ENCODE measurements at regions not wholly inside any gene's neighbourhood (a gene's known extent, or its start where the extent isn't known, plus 50 kb on each side); places are given as distances from the start of the nearest gene placed in this dataset.

GRCh38 chr3:69607466-69608305, 131.6 kb upstream of the MITF start:
- H3K4me1 ChIP-seq (ENCODE audit: control insufficient read depth in 1 of 2, insufficient read depth in 2 of 2, low read length in 2 of 2): no peaks in the 10 kb centered on the region
- no peaks in the 10 kb centered on the region for H3K27me3 ChIP-seq (ENCODE audit: control insufficient read depth in 1 of 2, insufficient read depth in 2 of 2, low read length in 2 of 2)
- no peaks in the 10 kb centered on the region for H3K36me3 ChIP-seq (ENCODE audit: control insufficient read depth in 1 of 2, insufficient read depth in 2 of 2, low read length in 2 of 2)
- no peaks in the 10 kb centered on the region for H3K9me3 ChIP-seq (ENCODE audit: control insufficient read depth in 1 of 2, low read length in 2 of 2)
- no peak overlapping the region for H3K4me3 ChIP-seq (ENCODE audit: low read depth in 1 of 2, low read length in 2 of 2)
- H3K27ac ChIP-seq (ENCODE audit: low read depth, low read length): no peak overlapping the region
- no peak overlapping the region for H3K9ac ChIP-seq (ENCODE audit: low read depth in 1 of 2, low read length in 2 of 2)

DNA sequence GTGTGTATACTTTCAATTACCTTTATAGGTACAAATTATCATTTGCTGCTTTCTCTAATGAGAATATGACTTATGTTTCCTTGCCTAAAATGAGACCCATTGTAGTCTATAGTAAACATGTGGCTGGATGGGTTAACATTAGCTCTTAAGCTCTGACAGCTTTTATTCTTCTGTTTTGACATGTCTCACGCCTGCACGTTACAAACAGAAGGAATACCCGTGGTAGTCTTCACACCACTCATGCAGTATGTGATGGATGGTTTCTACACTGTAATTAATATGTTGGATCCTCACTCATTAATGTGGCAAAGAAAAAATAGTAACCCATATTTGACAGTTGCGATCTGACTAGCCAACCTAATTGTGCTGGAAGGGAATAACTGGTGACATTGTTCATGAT, 133.4 kb upstream of the MITF start:
- Histone ChIP-seq H3K9ac (ENCODE audit: low read depth in 1 of 2, low read length in 2 of 2) (no peak overlapping the region), H3K27me3 (ENCODE audit: control insufficient read depth in 1 of 2, insufficient read depth in 2 of 2, low read length in 2 of 2) (no peaks in the 10 kb centered on the region), H3K4me3 (ENCODE audit: low read depth in 1 of 2, low read length in 2 of 2) (no peak overlapping the region), H3K27ac (ENCODE audit: low read depth, low read length) (no peak overlapping the region), H3K36me3 (ENCODE audit: control insufficient read depth in 1 of 2, insufficient read depth in 2 of 2, low read length in 2 of 2) (no peaks in the 10 kb centered on the region), H3K9me3 (ENCODE audit: control insufficient read depth in 1 of 2, low read length in 2 of 2) (no peaks in the 10 kb centered on the region), H3K4me1 (ENCODE audit: control insufficient read depth in 1 of 2, insufficient read depth in 2 of 2, low read length in 2 of 2) (no peaks in the 10 kb centered on the region)

DNA sequence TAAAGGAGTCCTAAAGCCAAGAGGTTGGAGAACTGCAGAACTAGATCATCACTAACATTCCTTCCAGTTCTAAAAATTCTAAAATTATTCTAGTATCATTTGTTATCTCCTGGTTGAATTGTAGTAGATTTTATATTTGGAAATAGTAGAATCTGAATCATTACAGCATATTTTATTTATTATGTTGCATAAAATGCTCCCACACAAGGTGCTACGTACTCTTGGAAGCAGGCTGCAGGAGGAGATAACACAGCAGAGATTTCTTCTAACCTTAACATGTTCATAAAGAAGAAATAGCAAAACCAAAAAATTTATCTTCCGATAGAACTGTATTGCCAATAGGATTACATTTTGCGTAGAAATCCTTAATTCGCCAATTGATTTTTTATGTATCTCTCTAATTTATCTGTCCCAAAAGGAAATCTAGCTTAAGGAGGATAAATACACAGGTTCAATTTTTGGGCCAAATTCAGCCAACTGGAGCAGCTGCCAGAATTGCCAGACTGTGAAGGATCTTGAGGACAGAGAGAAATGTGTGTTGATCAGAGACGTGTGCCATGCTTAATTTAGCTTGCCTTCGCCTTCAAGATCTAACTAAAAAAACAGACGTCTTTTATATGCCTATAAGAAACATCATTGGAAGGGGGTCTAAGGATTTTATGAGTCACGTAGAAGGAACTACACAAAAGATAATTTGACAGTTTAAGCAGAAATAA, 134.4 kb upstream of the MITF start:
- no peak overlapping the region for H3K27ac ChIP-seq (ENCODE audit: low read depth, low read length)

DNA sequence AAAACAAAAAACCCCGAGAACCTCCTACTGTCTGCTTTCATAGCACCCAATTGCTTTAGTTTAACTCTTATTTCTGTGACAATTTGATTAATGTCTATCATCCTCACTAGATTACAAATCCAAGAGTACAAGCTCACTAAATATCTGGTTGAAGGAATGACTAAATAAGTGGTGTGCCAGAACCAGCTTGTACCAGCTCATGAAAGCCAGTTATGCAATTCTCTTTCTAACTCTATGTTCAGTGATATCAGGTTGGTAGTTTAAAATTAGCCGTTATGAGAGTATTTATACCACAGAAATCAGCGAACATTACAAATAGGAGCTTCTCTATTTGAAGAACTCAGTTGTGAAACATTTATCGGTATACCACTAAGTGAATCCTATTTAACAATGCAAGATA, 137.2 kb upstream of the MITF start:
- H3K4me1 ChIP-seq (ENCODE audit: control insufficient read depth in 1 of 2, insufficient read depth in 2 of 2, low read length in 2 of 2): no peaks in the 10 kb centered on the region
- no peak overlapping the region for H3K9ac ChIP-seq (ENCODE audit: low read depth in 1 of 2, low read length in 2 of 2)
- H3K36me3 ChIP-seq (ENCODE audit: control insufficient read depth in 1 of 2, insufficient read depth in 2 of 2, low read length in 2 of 2): no peaks in the 10 kb centered on the region
- H3K9me3 ChIP-seq (ENCODE audit: control insufficient read depth in 1 of 2, low read length in 2 of 2): no peaks in the 10 kb centered on the region
- H3K4me3 ChIP-seq (ENCODE audit: low read depth in 1 of 2, low read length in 2 of 2): no peak overlapping the region
- no peak overlapping the region for H3K27ac ChIP-seq (ENCODE audit: low read depth, low read length)
- no peaks in the 10 kb centered on the region for H3K27me3 ChIP-seq (ENCODE audit: control insufficient read depth in 1 of 2, insufficient read depth in 2 of 2, low read length in 2 of 2)

More for the DNA sequence above, 134.4 kb upstream of the MITF start:
- Histone ChIP-seq H3K4me1 (ENCODE audit: control insufficient read depth in 1 of 2, insufficient read depth in 2 of 2, low read length in 2 of 2) (no peaks in the 10 kb centered on the region), H3K9ac (ENCODE audit: low read depth in 1 of 2, low read length in 2 of 2) (no peak overlapping the region), H3K4me3 (ENCODE audit: low read depth in 1 of 2, low read length in 2 of 2) (no peak overlapping the region), H3K9me3 (ENCODE audit: control insufficient read depth in 1 of 2, low read length in 2 of 2) (no peaks in the 10 kb centered on the region), H3K36me3 (ENCODE audit: control insufficient read depth in 1 of 2, insufficient read depth in 2 of 2, low read length in 2 of 2) (no peaks in the 10 kb centered on the region), H3K27me3 (ENCODE audit: control insufficient read depth in 1 of 2, insufficient read depth in 2 of 2, low read length in 2 of 2) (no peaks in the 10 kb centered on the region)

DNA sequence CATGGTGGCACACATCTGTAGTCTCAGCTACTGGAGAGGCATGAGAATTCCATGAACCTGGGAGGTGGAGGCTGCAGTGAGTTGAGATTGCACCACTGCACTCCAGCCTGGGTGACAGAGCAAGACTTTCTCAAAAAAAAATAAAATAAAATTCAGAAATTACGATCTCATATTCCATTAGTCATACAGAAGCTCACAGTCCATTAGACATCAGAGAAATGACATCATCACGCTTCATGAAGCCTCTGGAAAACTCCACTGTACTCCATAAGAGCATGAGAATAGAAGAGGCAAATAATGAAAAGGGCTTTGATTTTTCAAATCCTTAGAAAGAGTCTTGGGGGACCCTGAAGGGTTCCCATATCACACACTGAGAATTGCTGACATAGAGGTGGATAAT, 145.0 kb upstream of the MITF start:
- no peak overlapping the region for H3K27ac ChIP-seq (ENCODE audit: low read depth, low read length)
- no peaks in the 10 kb centered on the region for H3K36me3 ChIP-seq (ENCODE audit: control insufficient read depth in 1 of 2, insufficient read depth in 2 of 2, low read length in 2 of 2)
- H3K4me3 ChIP-seq (ENCODE audit: low read depth in 1 of 2, low read length in 2 of 2): no peak overlapping the region
- H3K9ac ChIP-seq (ENCODE audit: low read depth in 1 of 2, low read length in 2 of 2): no peak overlapping the region
- H3K9me3 ChIP-seq (ENCODE audit: control insufficient read depth in 1 of 2, low read length in 2 of 2): no peaks in the 10 kb centered on the region
- no peaks in the 10 kb centered on the region for H3K4me1 ChIP-seq (ENCODE audit: control insufficient read depth in 1 of 2, insufficient read depth in 2 of 2, low read length in 2 of 2)
- H3K27me3 ChIP-seq (ENCODE audit: control insufficient read depth in 1 of 2, insufficient read depth in 2 of 2, low read length in 2 of 2): no peaks in the 10 kb centered on the region

- Histone ChIP-seq H3K27ac (ENCODE audit: low read depth, low read length) (no peak overlapping the region), H3K4me1 (ENCODE audit: control insufficient read depth in 1 of 2, insufficient read depth in 2 of 2, low read length in 2 of 2) (no peaks in the 10 kb centered on the region), H3K4me3 (ENCODE audit: low read depth in 1 of 2, low read length in 2 of 2) (no peak overlapping the region)
Observed at GRCh38 chr3:69591164-69591736, 148.0 kb upstream of the MITF start.

DNA sequence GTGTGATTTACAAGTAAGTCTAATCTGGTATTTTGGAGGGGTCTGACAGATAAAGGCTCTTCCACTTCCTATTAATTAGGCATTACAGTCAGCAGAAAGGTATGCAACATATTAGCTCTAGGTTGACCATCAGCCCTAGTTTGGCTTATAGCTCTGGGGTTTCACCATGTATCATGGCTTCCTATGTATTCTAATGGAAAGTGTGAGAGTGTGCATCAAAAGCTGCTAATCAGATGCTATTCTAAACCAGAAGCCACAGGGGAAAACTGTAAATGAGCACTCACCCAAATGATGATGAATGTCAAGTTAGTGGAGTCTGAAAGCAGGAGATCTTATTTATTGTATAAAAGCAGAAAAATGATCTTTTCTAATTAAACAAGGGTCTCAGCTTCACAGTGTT, 149.2 kb upstream of the MITF start:
- no peaks in the 10 kb centered on the region for H3K4me1 ChIP-seq (ENCODE audit: control insufficient read depth in 1 of 2, insufficient read depth in 2 of 2, low read length in 2 of 2)
- peaks cover 2 to 7% of the 10 kb centered on the region in 2 donors for H3K9me3 ChIP-seq (ENCODE audit: control insufficient read depth in 1 of 2, low read length in 2 of 2)
- no peak overlapping the region for H3K27ac ChIP-seq (ENCODE audit: low read depth, low read length)
- no peaks in the 10 kb centered on the region for H3K27me3 ChIP-seq (ENCODE audit: control insufficient read depth in 1 of 2, insufficient read depth in 2 of 2, low read length in 2 of 2)
- H3K4me3 ChIP-seq (ENCODE audit: low read depth in 1 of 2, low read length in 2 of 2): no peak overlapping the region
- no peak overlapping the region for H3K9ac ChIP-seq (ENCODE audit: low read depth in 1 of 2, low read length in 2 of 2)
- no peaks in the 10 kb centered on the region for H3K36me3 ChIP-seq (ENCODE audit: control insufficient read depth in 1 of 2, insufficient read depth in 2 of 2, low read length in 2 of 2)

More at GRCh38 chr3:69591164-69591736, 148.0 kb upstream of the MITF start:
- Histone ChIP-seq H3K36me3 (ENCODE audit: control insufficient read depth in 1 of 2, insufficient read depth in 2 of 2, low read length in 2 of 2) (no peaks in the 10 kb centered on the region), H3K9me3 (ENCODE audit: control insufficient read depth in 1 of 2, low read length in 2 of 2) (peaks cover 2 to 7% of the 10 kb centered on the region in 2 donors), H3K27me3 (ENCODE audit: control insufficient read depth in 1 of 2, insufficient read depth in 2 of 2, low read length in 2 of 2) (no peaks in the 10 kb centered on the region), H3K9ac (ENCODE audit: low read depth in 1 of 2, low read length in 2 of 2) (no peak overlapping the region)

GRCh38 chr3:69588170-69588569, 151.1 kb upstream of the MITF start:
- no peaks in the 10 kb centered on the region for H3K4me1 ChIP-seq (ENCODE audit: control insufficient read depth in 1 of 2, insufficient read depth in 2 of 2, low read length in 2 of 2)
- H3K4me3 ChIP-seq (ENCODE audit: low read depth in 1 of 2, low read length in 2 of 2): no peak overlapping the region
- peaks cover 2 to 7% of the 10 kb centered on the region in 2 donors for H3K9me3 ChIP-seq (ENCODE audit: control insufficient read depth in 1 of 2, low read length in 2 of 2)
- no peaks in the 10 kb centered on the region for H3K36me3 ChIP-seq (ENCODE audit: control insufficient read depth in 1 of 2, insufficient read depth in 2 of 2, low read length in 2 of 2)
- no peak overlapping the region for H3K9ac ChIP-seq (ENCODE audit: low read depth in 1 of 2, low read length in 2 of 2)
- no peaks in the 10 kb centered on the region for H3K27me3 ChIP-seq (ENCODE audit: control insufficient read depth in 1 of 2, insufficient read depth in 2 of 2, low read length in 2 of 2)
- no peak overlapping the region for H3K27ac ChIP-seq (ENCODE audit: low read depth, low read length)

DNA sequence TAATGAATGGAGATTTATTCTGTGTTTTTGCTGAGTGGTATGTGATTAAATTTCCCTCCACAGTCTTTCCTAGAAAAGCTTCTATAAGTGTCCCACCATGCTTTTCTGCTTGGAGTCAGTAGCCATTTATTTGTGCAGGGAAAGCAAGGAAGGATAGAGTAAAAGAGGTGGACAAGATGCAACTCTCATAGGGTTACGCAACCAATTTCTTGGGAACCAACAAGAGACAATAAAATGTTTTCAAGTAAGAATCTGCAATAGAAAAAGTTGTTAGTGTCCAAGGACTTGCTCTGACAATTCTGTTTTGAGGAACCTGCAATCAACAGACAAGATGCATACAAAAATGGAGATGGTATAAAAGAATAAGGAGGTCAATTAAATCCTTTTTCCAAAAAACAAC, 153.8 kb upstream of the MITF start:
- Histone ChIP-seq H3K27me3 (ENCODE audit: control insufficient read depth in 1 of 2, insufficient read depth in 2 of 2, low read length in 2 of 2) (no peaks in the 10 kb centered on the region), H3K4me1 (ENCODE audit: control insufficient read depth in 1 of 2, insufficient read depth in 2 of 2, low read length in 2 of 2) (no peaks in the 10 kb centered on the region), H3K36me3 (ENCODE audit: control insufficient read depth in 1 of 2, insufficient read depth in 2 of 2, low read length in 2 of 2) (no peaks in the 10 kb centered on the region), H3K27ac (ENCODE audit: low read depth, low read length) (no peak overlapping the region), H3K4me3 (ENCODE audit: low read depth in 1 of 2, low read length in 2 of 2) (no peak overlapping the region), H3K9ac (ENCODE audit: low read depth in 1 of 2, low read length in 2 of 2) (no peak overlapping the region), H3K9me3 (ENCODE audit: control insufficient read depth in 1 of 2, low read length in 2 of 2) (peaks cover 2 to 7% of the 10 kb centered on the region in 2 donors)

DNA sequence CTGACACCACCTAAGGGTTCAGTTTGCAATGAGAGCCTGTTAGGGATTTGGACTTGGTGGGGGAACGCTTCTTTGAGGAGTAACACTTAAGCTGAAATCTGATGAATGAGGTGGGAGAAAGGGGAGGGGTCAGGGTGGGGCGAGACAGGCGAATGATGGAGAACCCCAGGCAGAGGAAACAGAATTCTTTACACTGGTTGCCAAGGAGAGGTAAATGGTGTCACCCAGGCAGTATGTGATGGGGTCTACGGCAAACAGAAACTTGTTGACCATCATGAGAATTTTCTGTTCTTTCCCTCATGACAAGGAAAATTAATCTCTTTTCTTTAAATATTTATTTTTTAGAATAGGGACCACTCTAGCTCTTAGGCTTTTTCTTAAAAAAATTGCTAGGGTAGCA, 157.2 kb upstream of the MITF start:
- H3K4me3 ChIP-seq (ENCODE audit: low read depth in 1 of 2, low read length in 2 of 2): no peak overlapping the region
- H3K27me3 ChIP-seq (ENCODE audit: control insufficient read depth in 1 of 2, insufficient read depth in 2 of 2, low read length in 2 of 2): no peaks in the 10 kb centered on the region

More for the DNA sequence above, 157.2 kb upstream of the MITF start:
- Histone ChIP-seq H3K27ac (ENCODE audit: low read depth, low read length) (no peak overlapping the region), H3K9me3 (ENCODE audit: control insufficient read depth in 1 of 2, low read length in 2 of 2) (peaks cover 0 to 1% of the 10 kb centered on the region in 2 donors), H3K9ac (ENCODE audit: low read depth in 1 of 2, low read length in 2 of 2) (no peak overlapping the region), H3K36me3 (ENCODE audit: control insufficient read depth in 1 of 2, insufficient read depth in 2 of 2, low read length in 2 of 2) (no peaks in the 10 kb centered on the region), H3K4me1 (ENCODE audit: control insufficient read depth in 1 of 2, insufficient read depth in 2 of 2, low read length in 2 of 2) (no peaks in the 10 kb centered on the region)

All from duodenal mucosa (tissue), 2 donors.